HG03103 (cell line): ENCODE measurements at regions not wholly inside any gene's neighbourhood (a gene's known extent, or its start where the extent isn't known, plus 50 kb on each side); places are given as distances from the start of the nearest gene placed in this dataset.
"Not testable (repeated sequence)": the region's sequence is repeated elsewhere in the genome, so short reads cannot be mapped to it uniquely, and the experiment has no call there.

ENCODE experiments used
- ATAC-seq: cut with Tn5 transposase; IDR thresholded peaks from one replicate; pipeline ENCODE4 v1.9.1; 2021; ENCODE audit warnings: low read depth; ENCODE audit not compliant: unreplicated experiment

- ATAC-seq, result no peak
These were observed 188.0 kb upstream of the GHR start for GRCh38 chr5:42235241-42235640.

DNA sequence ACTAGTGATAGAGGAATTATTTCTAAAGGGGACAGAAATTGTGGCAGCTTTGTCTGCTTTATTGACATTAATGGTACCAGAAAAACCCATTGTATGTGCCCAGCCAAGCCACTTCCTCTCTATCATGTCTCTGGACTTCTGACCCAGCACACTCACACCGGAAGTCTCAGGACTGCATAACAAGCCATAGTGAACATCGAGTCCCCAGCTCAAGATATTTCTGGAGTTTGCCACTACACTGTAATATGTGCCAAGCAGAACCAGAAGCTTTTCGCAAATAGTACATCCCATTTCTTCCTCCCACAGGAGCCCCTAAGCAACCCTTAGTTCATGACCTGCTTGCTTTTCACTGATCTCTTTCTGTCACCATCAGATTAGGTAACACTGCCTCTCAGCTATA, 187.4 kb upstream of the GHR start:
- ATAC-seq, result no peak

DNA sequence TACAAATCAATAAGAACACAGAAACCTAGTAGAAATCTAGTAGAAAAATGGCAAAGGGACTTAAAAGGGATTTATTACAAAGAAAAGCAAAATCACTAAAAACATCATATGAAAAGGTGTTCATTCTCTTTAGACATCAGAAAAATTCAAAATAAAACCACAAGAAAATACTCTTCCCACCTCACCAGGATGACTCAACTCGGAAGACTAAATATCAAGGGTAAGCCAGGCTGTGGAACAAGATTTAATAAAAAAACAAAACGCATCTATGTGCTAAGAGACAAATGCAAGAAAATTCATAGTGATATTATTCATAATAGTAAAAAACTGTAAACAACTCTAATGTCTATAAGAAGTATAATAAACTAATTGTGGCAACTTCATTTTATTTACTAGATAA, 181.6 kb upstream of the GHR start:
- ATAC-seq, result no peak

DNA sequence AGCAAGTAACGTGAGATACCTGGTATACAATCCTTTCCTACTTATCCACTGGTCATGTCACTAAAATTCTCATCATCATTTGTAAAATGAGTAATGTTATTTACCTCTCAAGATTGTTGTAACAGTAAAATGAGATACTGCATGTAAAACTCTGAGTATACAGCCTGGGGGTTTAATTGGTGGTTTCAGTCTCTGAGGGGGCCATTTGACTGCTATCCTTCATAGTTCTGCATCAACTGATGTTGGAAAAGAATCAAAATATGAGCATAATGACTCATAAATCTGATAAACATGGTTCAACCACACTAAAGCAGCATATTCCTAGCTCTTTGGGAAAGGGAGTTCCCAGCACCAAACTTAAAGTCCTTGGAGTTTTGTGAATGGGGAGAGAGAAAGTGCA, 181.0 kb upstream of the GHR start:
- no peak for ATAC-seq

DNA sequence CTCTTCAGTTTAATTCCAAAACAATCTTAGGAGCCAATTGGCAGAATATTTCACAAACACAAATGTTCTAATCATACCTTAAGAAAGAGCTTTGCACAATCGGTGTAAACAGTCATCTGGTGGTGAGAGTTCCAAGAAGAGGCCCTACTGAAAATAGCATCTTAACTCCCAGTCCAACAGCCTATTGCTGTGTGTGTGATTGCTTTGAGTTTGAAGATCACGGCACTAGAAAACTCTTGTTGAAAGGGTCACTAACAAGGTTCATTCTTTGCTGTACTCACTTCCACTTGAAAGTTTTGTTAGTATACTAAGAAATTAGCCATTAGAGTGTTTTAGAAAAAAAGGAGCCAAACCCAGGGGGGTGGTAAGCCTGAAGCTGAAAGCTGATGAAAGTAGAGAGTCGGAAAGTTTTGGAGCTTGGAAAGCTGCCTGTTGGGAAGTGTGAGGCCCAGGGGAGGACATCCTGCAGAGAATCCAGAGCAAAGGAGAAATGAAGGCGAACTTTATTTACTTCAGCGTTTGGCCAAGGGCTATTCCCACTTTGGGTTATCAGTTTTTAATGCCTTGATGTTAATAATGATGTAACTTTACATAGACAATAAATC, 180.3 kb upstream of the GHR start:
- ATAC-seq, result no peak

- ATAC-seq, result no peak
These were observed 170.9 kb upstream of the GHR start for GRCh38 chr5:42252306-42252705.

GRCh38 chr5:42259914-42260313, 163.3 kb upstream of the GHR start:
- ATAC-seq, result not testable (repeated sequence)

DNA sequence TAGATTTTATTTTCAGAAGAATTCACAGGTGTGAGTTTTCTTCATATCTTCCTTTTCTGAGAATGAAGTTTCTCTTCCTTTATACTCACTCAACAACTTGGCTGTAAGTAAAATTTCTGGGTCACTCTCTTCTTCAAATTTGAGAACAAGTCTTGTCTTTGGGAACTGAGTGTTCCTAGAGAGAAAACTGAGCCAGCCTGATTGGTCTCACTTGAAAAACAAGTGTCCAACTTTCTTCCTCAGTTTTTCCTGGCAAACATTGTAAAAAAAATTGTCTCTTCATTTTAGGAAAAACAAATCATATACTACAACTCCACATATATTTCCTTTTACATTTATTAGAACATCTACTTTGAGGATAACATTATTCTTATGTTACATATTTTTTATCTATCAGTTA, 156.1 kb upstream of the GHR start:
- no peak for ATAC-seq

- not testable (repeated sequence) for ATAC-seq
These were observed 155.1 kb upstream of the GHR start for GRCh38 chr5:42268170-42268569.

- no peak for ATAC-seq
These were observed 154.6 kb upstream of the GHR start for GRCh38 chr5:42268630-42269029.

GRCh38 chr5:42270771-42271170, 152.5 kb upstream of the GHR start:
- no peak for ATAC-seq

DNA sequence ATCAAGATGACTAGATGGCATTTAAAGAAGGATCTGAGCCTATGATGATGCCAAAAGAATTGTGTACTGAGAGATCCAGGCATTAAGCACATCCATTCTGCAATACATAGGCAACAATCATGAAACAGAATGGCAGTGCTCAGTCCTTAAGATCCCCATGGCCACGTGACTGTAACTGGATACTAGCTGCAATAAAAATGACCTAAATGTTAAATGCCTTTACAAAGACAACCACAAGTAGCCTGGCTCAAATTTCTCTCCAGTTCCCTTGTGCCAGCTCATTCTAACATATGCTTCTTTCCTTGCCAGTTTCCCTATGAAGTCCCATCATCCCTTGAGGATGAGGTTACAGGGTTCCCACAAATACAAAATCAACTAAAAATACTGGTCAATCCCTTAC, 148.3 kb upstream of the GHR start:
- no peak for ATAC-seq

GRCh38 chr5:42277293-42277692, 145.9 kb upstream of the GHR start:
- ATAC-seq, result no peak

DNA sequence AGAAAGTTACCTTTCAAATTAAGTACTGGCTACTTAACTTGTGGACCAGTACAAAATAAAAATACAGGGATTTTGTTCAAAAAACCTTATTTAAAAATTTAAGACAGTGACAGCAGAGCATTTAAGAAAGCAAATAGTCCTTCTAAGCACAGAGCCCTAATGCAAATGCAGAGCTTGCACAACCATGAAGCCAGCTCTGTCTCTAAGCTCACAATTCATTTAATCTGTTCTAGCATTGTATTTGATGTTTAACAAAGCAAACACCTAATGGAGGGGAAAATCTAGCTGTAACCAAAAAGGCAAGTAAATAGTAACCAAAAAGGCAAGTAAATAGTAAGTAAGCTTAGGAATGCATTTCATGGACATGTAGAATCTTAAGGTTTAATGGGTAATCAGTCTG, 138.7 kb upstream of the GHR start:
- ATAC-seq, result no peak

DNA sequence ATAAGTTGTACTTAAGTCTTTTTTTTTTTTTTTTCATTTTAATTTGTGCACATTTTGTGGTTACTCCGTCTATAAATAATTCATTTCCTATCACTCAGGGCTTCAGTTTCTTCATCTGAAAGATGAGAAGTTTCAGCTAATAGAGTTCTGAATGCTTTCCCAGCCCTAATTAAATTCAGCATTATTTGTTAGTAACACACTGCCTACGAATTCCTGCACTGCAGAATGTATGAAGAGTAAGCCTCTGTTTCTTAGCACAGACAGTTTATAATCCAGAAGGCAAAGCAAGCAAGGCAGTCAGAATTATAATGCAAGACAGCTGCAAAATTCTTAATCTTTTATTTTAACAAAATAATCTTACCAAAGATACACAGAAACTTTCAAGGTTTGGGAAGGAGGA, 138.0 kb upstream of the GHR start:
- no peak for ATAC-seq

- ATAC-seq, result no peak
These were observed 122.7 kb upstream of the GHR start for GRCh38 chr5:42300496-42300895.

GRCh38 chr5:42301349-42301748, 121.9 kb upstream of the GHR start:
- no peak for ATAC-seq

DNA sequence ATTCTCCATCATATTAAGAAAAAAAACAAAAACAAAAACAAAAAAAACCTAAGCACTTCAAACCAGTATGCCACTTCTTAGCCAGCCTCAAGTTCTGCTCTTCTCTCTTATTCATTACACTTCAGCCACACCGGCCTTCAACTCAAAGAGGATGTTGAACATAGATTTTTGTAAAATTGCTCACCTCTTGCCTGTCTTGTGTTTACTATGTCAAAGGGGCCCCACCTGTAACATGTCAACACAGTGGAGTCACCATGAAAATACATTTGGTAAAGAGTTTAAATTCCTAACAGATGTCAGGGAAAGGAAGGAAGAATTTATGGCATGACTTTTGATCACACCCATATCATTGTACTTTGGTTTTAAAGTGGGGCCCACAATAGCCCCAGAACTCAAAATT, 121.1 kb upstream of the GHR start:
- ATAC-seq, result no peak

GRCh38 chr5:42306287-42306686, 117.0 kb upstream of the GHR start:
- ATAC-seq, result no peak

- no peak for ATAC-seq
These were observed 113.4 kb upstream of the GHR start for GRCh38 chr5:42309865-42310264.

DNA sequence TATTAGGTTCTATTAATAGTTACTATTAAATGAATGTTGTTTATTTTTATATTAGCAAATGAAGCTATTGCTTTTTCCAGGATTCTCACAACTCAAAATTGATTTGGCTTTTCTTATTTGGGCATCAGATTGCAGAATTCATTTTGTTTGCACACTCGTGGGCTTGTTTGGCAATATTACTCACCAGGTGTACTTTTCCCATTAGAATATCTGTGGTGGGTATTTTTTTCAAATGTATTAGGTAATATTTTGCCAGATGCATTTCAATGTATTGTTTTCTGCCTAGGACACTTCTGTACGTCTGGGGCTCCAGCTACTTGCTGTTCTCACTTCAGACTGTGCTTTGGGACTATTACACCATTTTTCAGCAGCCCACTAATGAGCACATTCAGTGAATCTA, 108.0 kb upstream of the GHR start:
- ATAC-seq, result no peak

DNA sequence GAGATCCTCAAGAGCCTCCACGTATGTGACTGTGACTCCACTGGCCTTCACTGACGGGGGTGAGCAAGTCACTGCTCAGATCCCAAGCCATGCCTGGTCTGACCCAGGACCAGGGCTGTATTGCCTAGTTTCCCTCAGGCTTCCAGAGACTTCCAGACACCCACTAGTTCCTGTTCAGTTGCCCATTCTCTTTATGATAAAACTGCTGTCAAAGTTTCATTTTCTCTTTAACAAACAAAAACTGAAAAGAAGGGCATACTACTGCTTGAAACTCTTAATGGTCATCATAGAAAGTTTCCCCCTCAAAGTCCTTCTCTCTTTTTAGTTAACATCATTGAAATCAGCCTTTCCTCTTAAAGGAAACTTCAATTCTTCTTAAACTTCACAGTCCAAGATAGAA, 105.7 kb upstream of the GHR start:
- no peak for ATAC-seq

GRCh38 chr5:42319546-42319945, 103.7 kb upstream of the GHR start:
- not testable (repeated sequence) for ATAC-seq
